CD4-positive, alpha-beta T cell treated with Interleukin-1 beta for 1 hour (primary cell): ENCODE measurements at regions not wholly inside any gene's neighbourhood (a gene's known extent, or its start where the extent isn't known, plus 50 kb on each side); places are given as distances from the start of the nearest gene placed in this dataset.

ENCODE experiments used
- DNase-seq, 2 donors: peaks; one replicate each; pipeline ENCODE4 v3.0.0-alpha.2; 2020 to 2022

DNA sequence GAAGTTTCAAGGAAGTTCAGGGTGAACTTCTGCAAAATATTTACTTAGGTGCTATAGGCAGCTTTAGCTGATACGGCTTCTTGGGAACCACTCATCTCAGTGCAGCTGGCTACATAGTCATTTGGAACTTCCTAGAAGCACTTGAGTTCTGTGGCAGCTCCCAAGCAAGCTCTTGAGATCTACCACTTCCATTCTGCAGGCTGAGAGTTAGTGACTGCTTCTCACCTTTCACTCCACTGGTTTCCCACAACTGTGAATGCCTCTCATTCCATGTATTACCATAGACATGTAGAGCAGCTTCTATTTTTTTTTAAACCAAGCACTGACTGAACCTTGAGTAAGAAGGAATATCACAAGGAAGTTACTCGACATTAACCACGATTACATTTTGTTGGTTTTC is 994.1 kb upstream of the ACVR2A start:
- DNase-seq = no peak

GRCh38 chr2:146847846-146848245 is 997.0 kb upstream of the ACVR2A start:
- no peak for DNase-seq

- DNase-seq = no peak
Observed at GRCh38 chr2:146844226-146844990, 1000.4 kb upstream of the ACVR2A start.

DNA sequence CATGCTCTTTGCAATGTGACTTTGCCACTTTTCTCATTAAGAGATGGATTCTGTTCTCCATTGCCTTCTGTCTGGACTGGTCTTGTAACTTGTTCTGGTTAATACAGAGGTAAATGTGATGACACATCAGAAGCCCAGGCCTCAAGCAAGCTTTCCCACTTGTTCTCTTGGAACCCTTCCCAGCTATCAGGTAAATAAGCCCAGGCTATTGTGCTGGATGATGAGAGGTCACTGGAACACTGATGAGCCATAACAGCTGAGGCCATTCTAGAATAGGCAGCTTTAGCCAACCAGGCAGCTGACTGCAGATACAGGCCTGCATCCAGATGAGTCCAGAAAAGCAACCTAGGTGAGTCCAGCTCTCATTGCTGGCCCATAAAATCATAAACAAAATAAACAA is 1007.0 kb upstream of the ACVR2A start:
- DNase-seq = no peak

DNA sequence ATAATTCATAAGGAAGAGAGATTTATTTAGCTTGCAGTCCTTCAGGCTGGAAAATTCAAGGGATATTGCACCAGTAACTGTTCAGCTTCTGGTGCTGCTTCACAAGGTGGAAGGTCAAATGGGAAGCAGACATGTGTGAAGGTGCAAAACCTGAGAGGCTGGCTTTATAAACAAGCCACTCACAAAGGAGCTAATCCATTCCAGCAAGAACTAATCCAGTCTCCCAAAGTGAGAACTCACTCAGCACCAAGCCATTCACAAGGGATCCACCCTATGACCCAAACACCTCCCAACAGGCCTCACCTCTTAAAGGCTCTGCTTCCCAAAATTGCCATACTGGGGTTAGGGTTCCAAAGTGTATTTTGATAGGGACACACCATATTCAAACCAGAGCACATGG is 1018.4 kb upstream of the ACVR2A start:
- DNase-seq = no peak

- no peak for DNase-seq
Observed at GRCh38 chr2:146821836-146822316, 1023.0 kb upstream of the ACVR2A start.

GRCh38 chr2:146820672-146821071 is 1024.2 kb upstream of the ACVR2A start:
- DNase-seq = no peak

- DNase-seq = no peak
Observed at GRCh38 chr2:146818122-146818521, 1026.7 kb upstream of the ACVR2A start.

GRCh38 chr2:146817613-146818012 is 1027.2 kb upstream of the ACVR2A start:
- DNase-seq = no peak

- DNase-seq = no peak
Observed at GRCh38 chr2:146814971-146815370, 1029.9 kb upstream of the ACVR2A start.

GRCh38 chr2:146807568-146808168 is 1037.2 kb upstream of the ACVR2A start:
- no peak for DNase-seq

DNA sequence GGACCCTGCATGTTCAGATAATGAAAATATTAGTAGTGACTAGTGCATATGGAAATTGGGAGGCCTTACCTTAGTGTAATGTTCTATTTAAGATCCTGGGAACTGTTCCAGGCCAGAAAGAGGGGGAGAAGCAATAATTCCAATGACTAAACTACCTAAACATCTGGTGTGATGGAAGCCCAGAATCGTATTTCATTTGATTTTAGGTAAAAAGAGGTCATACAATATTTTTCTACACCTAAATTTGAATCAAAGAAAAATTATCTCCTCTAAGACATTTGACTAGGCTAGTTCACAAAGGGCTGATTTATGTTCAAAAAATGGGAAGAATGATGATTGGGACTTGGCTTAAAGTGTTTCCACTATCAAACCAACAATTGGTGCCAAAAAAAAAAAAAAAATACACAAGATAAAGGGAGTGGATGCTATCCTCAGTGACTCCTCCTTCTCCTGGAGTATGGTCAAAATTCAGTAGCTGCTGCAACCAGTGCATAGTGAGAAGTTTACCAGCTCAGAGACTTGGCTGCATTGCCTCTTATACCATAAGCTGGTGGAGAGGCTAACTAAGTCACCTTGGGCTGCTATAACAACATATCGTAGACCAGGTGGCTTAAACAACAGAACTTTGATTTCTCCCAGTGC is 1038.3 kb upstream of the ACVR2A start:
- DNase-seq = no peak

DNA sequence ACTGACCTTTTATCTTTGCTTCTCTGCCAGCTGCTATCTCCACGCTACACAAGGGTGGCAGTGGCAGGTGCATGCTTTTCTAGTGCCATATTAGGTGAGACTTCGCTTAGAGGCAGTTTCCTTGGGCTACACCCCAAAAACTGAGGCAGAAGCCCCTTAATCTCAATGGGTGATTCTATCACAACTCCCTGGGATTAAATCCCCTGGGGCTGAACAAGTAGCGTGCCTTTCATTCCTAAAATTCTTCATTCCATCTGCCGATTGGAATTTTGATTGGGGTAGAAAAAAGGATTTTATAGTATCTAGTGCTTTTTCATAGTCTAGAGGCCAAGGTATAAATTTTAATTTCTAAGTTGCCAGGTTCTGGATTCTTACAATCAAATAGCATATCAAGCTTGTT is 1040.5 kb upstream of the ACVR2A start:
- no peak for DNase-seq

DNA sequence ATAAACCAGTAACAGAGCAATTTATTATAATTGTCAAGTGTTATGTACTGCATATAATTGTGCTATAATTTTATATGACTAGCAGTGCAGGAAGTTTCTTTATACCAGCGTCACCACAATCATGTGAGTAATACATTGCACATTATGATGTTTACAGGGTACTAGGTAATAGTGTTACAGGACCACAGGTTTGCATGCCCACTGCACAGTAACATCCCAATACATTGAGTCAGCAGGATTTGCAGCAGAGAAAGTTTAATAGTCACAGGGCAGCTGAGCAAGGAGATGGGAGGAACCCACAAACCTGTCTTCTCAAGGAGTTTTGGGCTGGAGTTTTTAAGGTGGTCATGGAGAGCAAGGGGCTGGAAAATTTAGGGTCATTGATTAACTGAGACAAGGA is 1042.9 kb upstream of the ACVR2A start:
- DNase-seq = no peak

DNA sequence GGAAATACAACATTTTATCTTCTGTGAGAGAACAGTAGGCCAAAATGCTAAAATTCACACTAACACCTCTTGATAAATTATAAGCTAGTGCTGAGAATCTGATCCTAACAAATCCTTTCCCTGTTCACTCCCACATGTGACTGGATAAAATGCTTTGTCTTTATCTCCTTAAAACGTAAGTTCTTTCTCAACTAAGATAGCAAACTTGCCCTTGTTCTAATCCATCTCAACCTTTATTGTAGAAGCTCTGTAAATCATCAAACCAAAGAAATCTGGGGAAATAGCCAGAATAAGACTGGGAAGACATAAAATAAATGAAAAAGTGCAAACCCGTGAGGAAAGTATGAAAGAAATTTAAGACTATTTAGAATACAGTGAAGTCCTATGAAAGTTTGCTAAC is 1058.4 kb upstream of the ACVR2A start:
- DNase-seq = no peak

GRCh38 chr2:146785101-146785500 is 1059.7 kb upstream of the ACVR2A start:
- no peak for DNase-seq

- DNase-seq = no peak
Observed at GRCh38 chr2:146784602-146785001, 1060.2 kb upstream of the ACVR2A start.

GRCh38 chr2:146777181-146777580 is 1067.6 kb upstream of the ACVR2A start:
- no peak for DNase-seq

DNA sequence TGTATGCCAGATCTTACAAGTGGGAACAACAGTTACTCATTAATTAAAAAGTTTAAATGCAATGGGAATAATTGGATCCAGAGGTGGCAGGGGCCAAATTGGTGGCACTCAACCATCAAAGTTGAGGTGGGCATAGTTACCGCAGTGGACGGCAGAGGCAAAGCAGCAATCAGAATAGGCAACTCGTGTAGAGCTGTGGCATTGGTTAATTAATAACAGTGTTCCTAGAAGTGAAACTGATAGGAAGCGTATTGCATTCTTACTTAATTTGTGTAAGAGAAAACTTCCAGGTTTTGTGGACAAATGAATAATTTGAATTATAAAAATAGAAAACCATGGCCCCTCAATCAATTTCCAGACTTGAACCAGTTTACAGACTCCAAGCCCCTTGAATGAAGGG is 1068.2 kb upstream of the ACVR2A start:
- no peak for DNase-seq

- DNase-seq = no peak
Observed at GRCh38 chr2:146771531-146771930, 1073.3 kb upstream of the ACVR2A start.

GRCh38 chr2:146764301-146764700 is 1080.5 kb upstream of the ACVR2A start:
- DNase-seq = no peak

DNA sequence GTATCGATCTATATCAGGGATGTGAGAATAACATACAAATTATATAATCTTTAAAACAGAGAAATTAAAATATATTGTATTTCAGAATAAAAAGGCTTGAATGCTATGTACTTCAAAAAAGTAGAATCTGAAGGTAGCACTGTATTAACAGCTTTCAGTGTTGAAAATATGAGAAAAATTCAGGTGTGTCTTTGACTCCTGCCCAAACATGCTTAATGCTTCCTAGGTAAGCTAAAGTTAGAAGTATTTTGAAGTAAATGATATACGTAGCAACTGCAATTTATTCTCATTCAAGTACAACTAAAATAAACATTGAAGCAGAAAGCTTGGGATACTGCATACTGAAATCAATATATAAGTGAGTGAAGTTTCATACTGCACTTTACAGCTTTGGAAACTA is 1082.0 kb upstream of the ACVR2A start:
- no peak for DNase-seq

DNA sequence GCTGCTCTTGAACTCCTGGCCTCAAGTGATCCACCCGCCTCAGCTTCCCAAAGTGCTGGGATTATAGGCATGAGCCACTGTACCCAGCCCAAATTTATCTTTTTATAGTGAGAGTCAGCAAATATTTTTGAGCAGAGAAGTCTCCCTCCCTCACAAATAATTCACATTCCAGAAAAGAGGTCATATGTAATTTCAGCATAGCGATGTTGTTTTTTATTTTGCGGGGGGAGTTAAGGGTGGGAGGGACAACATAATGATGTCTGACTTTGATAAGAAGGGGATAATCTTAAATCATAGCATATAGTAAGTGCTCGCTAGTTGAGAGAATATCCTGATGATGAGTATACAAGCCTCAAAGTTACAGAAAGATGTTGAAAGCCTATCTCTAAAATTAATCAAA is 1090.2 kb upstream of the ACVR2A start:
- no peak for DNase-seq

DNA sequence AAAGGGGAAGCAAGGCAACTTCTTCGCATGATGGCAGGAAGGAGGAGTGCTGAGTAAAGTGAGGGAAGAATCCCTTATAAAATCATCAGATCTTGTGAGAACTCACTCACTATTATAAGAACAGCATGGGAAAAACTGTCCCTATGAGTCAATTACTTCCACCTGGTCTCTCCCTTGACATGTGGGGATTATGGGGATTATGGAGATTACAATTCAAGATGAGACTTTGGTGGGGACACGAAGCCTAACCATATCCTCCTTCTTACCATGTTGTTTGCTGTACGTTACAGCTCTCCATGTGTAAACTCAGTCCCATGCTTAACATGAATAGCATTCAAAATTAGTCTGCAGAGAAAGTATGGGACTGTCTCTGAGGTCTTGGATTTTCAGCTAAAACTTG is 1096.8 kb upstream of the ACVR2A start:
- DNase-seq = no peak
